ENCODE measurements at regions not wholly inside any gene's neighbourhood (a gene's known extent, or its start where the extent isn't known, plus 50 kb on each side); places are given as distances from the start of the nearest gene placed in this dataset.

DNA sequence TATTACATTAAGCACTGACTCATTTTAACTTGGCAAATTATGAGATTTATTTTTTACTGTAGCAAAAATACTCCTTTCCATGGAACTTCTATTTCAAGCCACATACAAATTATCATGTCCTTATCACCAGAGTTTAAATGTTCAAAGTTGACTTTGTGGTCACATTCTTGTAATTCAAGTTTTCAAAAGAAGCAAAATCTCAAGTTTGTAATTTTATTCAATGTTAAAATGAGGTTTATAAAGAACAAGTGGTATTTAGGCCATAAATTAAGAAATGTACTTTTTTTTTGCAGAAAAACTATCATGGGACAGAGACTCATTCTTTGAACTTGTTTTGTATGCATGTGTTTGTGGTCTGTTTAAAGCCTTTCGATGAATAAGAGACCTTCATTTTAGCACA is 811.5 kb downstream of the TENT5A start:
- no peaks in the 10 kb centered on the region for H3K79me2 ChIP-seq (ENCODE audit: insufficient read depth)
- no peak for DNase-seq
- no peaks in the 10 kb centered on the region for H3K9me3 ChIP-seq (ENCODE audit: low read depth)
- peaks cover 12% of the 10 kb centered on the region for H3K4me1 ChIP-seq (ENCODE audit: insufficient read depth)
- H3K9me2 ChIP-seq (ENCODE audit: insufficient read depth) = no peaks in the 10 kb centered on the region
- no peak overlapping the region for H3K4me3 ChIP-seq
- no peak overlapping the region for H2AFZ ChIP-seq
- TF ChIP-seq EZH2phosphoT487 (IDR thresholded peaks at IDR 0.05; ENCODE audit: insufficient read depth, low read depth) (no peak), EZH2 (IDR thresholded peaks at IDR 0.05; ENCODE audit: insufficient read depth, poor library complexity, severe bottlenecking) (no peak)
- no peak overlapping the region for H3K9ac ChIP-seq
- H3K27me3 ChIP-seq (replicated peaks; ENCODE audit: insufficient read depth) = no peaks in the 10 kb centered on the region
- H4K20me1 ChIP-seq (ENCODE audit: insufficient read depth) = no peaks in the 10 kb centered on the region
- H3K27ac ChIP-seq = no peak overlapping the region
- no peaks in the 10 kb centered on the region for H3F3A ChIP-seq (ENCODE audit: insufficient read depth)
- peak overlapping the region; percentile 0 for H3K4me2 ChIP-seq (ENCODE audit: unreplicated experiment)
- WGBS, 2 experiments (ENCODE audit: low coverage in 1 of 2, low lambda C conversion rate in 2 of 2, missing lambda C conversion rate in 2 of 2) = 87 to 96% methylated on average over 1 of the region's 1 CpG
- in situ Hi-C loops (cut with MboI) = no loop called here
- H3K36me3 ChIP-seq (ENCODE audit: low read depth) = no peaks in the 10 kb centered on the region

GRCh38 chr6:80940571-80940970 is 811.9 kb downstream of the TENT5A start:
- in situ Hi-C loops (cut with MboI) = no loop called here
- 4% methylated on average over 1 of the region's 1 CpG for WGBS, 2 experiments (ENCODE audit: low coverage in 1 of 2, low lambda C conversion rate in 2 of 2, missing lambda C conversion rate in 2 of 2)
- H2AFZ ChIP-seq = 0 out of 2 replicates have a peak overlapping the region, but pooled peaks have one; percentile 18
- no peaks in the 10 kb centered on the region for H3K9me3 ChIP-seq (ENCODE audit: low read depth)
- H3K36me3 ChIP-seq (ENCODE audit: low read depth) = no peaks in the 10 kb centered on the region
- no peaks in the 10 kb centered on the region for H3K79me2 ChIP-seq (ENCODE audit: insufficient read depth)
- peaks cover 12% of the 10 kb centered on the region for H3K4me1 ChIP-seq (ENCODE audit: insufficient read depth)
- peak overlapping the region; percentile 0 for H3K4me2 ChIP-seq (ENCODE audit: unreplicated experiment)
- no peak overlapping the region for H3K4me3 ChIP-seq
- peak; percentile 36 for DNase-seq
- no peaks in the 10 kb centered on the region for H3K9me2 ChIP-seq (ENCODE audit: insufficient read depth)
- H3K27ac ChIP-seq = no peak overlapping the region
- H3K27me3 ChIP-seq (replicated peaks; ENCODE audit: insufficient read depth) = no peaks in the 10 kb centered on the region
- no peaks in the 10 kb centered on the region for H3F3A ChIP-seq (ENCODE audit: insufficient read depth)
- TF ChIP-seq EZH2 (IDR thresholded peaks at IDR 0.05; ENCODE audit: insufficient read depth, poor library complexity, severe bottlenecking) (no peak), EZH2phosphoT487 (IDR thresholded peaks at IDR 0.05; ENCODE audit: insufficient read depth, low read depth) (no peak)
- no peaks in the 10 kb centered on the region for H4K20me1 ChIP-seq (ENCODE audit: insufficient read depth)
- no peak overlapping the region for H3K9ac ChIP-seq

- Histone ChIP-seq H3F3A (ENCODE audit: insufficient read depth) (no peaks in the 10 kb centered on the region), H3K4me1 (ENCODE audit: insufficient read depth) (peaks cover 12% of the 10 kb centered on the region), H3K79me2 (ENCODE audit: insufficient read depth) (no peaks in the 10 kb centered on the region), H3K9ac (no peak overlapping the region), H2AFZ (no peak overlapping the region), H3K4me2 (ENCODE audit: unreplicated experiment) (no peak overlapping the region), H3K9me3 (ENCODE audit: low read depth) (no peaks in the 10 kb centered on the region), H3K36me3 (ENCODE audit: low read depth) (no peaks in the 10 kb centered on the region), H3K27ac (no peak overlapping the region), H3K4me3 (no peak overlapping the region), H3K27me3 (replicated peaks; ENCODE audit: insufficient read depth) (no peaks in the 10 kb centered on the region), H3K9me2 (ENCODE audit: insufficient read depth) (no peaks in the 10 kb centered on the region), H4K20me1 (ENCODE audit: insufficient read depth) (no peaks in the 10 kb centered on the region)
- DNase-seq = no peak
- TF ChIP-seq EZH2phosphoT487 (IDR thresholded peaks at IDR 0.05; ENCODE audit: insufficient read depth, low read depth) (no peak), EZH2 (IDR thresholded peaks at IDR 0.05; ENCODE audit: insufficient read depth, poor library complexity, severe bottlenecking) (no peak)
- in situ Hi-C loops (cut with MboI) = no loop called here
Observed at GRCh38 chr6:80939898-80940297, 812.6 kb downstream of the TENT5A start.

DNA sequence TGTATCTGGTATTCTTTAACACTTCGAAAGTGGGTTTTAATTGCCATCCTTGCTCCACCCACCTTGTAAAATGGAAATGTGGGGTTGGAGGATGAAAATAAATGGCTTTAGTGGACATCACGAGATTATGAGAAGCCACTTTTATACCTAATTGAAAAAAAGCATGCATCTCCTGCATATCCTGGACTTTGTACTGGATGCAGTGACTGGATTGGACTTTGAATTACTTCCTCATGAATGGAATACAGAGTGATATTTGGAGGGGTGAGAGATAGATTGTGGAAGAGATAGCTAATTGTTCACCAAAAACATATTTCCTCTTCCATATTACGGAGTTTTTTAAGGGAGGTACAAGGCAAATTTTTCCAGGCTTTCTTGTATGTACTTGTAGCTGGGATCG is 813.0 kb downstream of the TENT5A start:
- H3K79me2 ChIP-seq (ENCODE audit: insufficient read depth) = no peaks in the 10 kb centered on the region
- no peak for DNase-seq
- in situ Hi-C loops (cut with MboI) = no loop called here
- H3K36me3 ChIP-seq (ENCODE audit: low read depth) = no peaks in the 10 kb centered on the region
- H4K20me1 ChIP-seq (ENCODE audit: insufficient read depth) = no peaks in the 10 kb centered on the region
- H3K4me3 ChIP-seq = no peak overlapping the region
- H3F3A ChIP-seq (ENCODE audit: insufficient read depth) = no peaks in the 10 kb centered on the region
- no peak overlapping the region for H3K27ac ChIP-seq
- H3K27me3 ChIP-seq (replicated peaks; ENCODE audit: insufficient read depth) = no peaks in the 10 kb centered on the region
- no peak for TF ChIP-seq EZH2phosphoT487 (IDR thresholded peaks at IDR 0.05; ENCODE audit: insufficient read depth, low read depth)
- no peak for TF ChIP-seq EZH2 (IDR thresholded peaks at IDR 0.05; ENCODE audit: insufficient read depth, poor library complexity, severe bottlenecking)
- WGBS, 2 experiments (ENCODE audit: low coverage in 1 of 2, low lambda C conversion rate in 2 of 2, missing lambda C conversion rate in 2 of 2) = 91% methylated on average over 4 of the region's 4 CpGs
- no peaks in the 10 kb centered on the region for H3K9me3 ChIP-seq (ENCODE audit: low read depth)
- H3K9ac ChIP-seq = no peak overlapping the region
- no peak overlapping the region for H3K4me2 ChIP-seq (ENCODE audit: unreplicated experiment)
- H3K4me1 ChIP-seq (ENCODE audit: insufficient read depth) = peaks cover 12% of the 10 kb centered on the region
- H2AFZ ChIP-seq = no peak overlapping the region
- H3K9me2 ChIP-seq (ENCODE audit: insufficient read depth) = no peaks in the 10 kb centered on the region

- Histone ChIP-seq H3F3A (ENCODE audit: insufficient read depth) (no peaks in the 10 kb centered on the region), H3K9me2 (ENCODE audit: insufficient read depth) (no peaks in the 10 kb centered on the region), H3K4me3 (no peak overlapping the region), H3K27me3 (replicated peaks; ENCODE audit: insufficient read depth) (no peaks in the 10 kb centered on the region), H3K4me1 (ENCODE audit: insufficient read depth) (peaks cover 12% of the 10 kb centered on the region), H3K4me2 (ENCODE audit: unreplicated experiment) (no peak overlapping the region), H3K9me3 (ENCODE audit: low read depth) (no peaks in the 10 kb centered on the region), H4K20me1 (ENCODE audit: insufficient read depth) (no peaks in the 10 kb centered on the region), H3K79me2 (ENCODE audit: insufficient read depth) (no peaks in the 10 kb centered on the region), H3K27ac (no peak overlapping the region), H3K36me3 (ENCODE audit: low read depth) (no peaks in the 10 kb centered on the region), H3K9ac (no peak overlapping the region), H2AFZ (no peak overlapping the region)
- DNase-seq = no peak
- no peak for TF ChIP-seq EZH2phosphoT487 (IDR thresholded peaks at IDR 0.05; ENCODE audit: insufficient read depth, low read depth)
- no peak for TF ChIP-seq EZH2 (IDR thresholded peaks at IDR 0.05; ENCODE audit: insufficient read depth, poor library complexity, severe bottlenecking)
- 15 to 17% methylated on average over 1 of the region's 1 CpG for WGBS, 2 experiments (ENCODE audit: low coverage in 1 of 2, low lambda C conversion rate in 2 of 2, missing lambda C conversion rate in 2 of 2)
- in situ Hi-C loops (cut with MboI) = no loop called here
Observed at GRCh38 chr6:80938131-80938530, 814.4 kb downstream of the TENT5A start.

Measured in GM23248 (cell line).